Adrenal gland (tissue), 5 donors: ENCODE measurements at regions not wholly inside any gene's neighbourhood (a gene's known extent, or its start where the extent isn't known, plus 50 kb on each side); places are given as distances from the start of the nearest gene placed in this dataset.

Source experiments
- POLR2A ChIP-seq, 2 donors: fragments of 450-650 bp; IDR thresholded peaks; one replicate each; pipeline ENCODE4 v1.6.1; 2017; ENCODE audit warnings: antibody characterized with exemption in 2 of 2, mild to moderate bottlenecking in 2 of 2, moderate library complexity in 1 of 2
- TF ChIP-seq, protein P1 (sequence below), 6 experiments: fragments of 450-650 bp in 4 of 6; fragments of 200-600 bp in 2 of 6; sonication (generic) in 1 of 6; IDR thresholded peaks; 1 replicate in 5 of 6; 2 replicates in 1 of 6; pipeline versions ENCODE4 v1.5.1 to v1.8.0; 2016 to 2021; ENCODE audit warnings: antibody characterized with exemption in 6 of 6, mild to moderate bottlenecking in 2 of 6, moderate library complexity in 1 of 6
- donor health status: DM: no; HTN: no; CAD: no.

DNA sequence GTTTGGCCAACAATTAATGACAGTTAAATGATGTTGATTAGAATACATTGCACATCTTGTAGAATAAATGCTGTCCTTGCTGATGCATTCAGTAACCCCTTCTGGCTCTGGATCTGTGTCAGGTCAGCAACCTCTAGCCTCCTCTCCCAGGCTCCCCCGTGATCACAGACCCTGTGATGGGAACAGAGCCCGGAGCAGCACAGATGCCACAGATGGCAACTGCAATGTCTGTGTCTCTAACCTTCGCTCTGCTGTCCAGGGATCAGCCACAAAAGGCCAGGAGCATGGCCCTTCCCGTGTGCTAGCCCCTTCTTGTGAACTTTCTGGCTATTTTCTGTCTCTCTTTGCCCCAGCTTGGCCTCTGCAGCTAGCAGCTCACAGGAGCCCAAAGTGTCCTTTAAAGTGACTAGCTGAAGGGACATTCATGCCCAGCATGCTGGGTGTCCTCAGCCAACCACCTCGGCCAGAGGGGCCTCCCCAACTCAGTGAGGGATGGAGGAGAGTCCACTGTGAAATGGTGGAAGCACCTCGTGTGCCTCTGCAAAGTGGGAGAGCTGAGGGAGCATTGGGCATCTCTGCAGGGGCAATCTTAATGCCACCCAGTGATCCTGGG is 167.0 kb upstream of the TCERG1L start:
- TF ChIP-seq, protein P1, sequence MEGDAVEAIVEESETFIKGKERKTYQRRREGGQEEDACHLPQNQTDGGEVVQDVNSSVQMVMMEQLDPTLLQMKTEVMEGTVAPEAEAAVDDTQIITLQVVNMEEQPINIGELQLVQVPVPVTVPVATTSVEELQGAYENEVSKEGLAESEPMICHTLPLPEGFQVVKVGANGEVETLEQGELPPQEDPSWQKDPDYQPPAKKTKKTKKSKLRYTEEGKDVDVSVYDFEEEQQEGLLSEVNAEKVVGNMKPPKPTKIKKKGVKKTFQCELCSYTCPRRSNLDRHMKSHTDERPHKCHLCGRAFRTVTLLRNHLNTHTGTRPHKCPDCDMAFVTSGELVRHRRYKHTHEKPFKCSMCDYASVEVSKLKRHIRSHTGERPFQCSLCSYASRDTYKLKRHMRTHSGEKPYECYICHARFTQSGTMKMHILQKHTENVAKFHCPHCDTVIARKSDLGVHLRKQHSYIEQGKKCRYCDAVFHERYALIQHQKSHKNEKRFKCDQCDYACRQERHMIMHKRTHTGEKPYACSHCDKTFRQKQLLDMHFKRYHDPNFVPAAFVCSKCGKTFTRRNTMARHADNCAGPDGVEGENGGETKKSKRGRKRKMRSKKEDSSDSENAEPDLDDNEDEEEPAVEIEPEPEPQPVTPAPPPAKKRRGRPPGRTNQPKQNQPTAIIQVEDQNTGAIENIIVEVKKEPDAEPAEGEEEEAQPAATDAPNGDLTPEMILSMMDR (IDR thresholded peaks at IDR 0.05): no peak
- no peak for TF ChIP-seq POLR2A (IDR thresholded peaks at IDR 0.05)
